ENCODE measurements at regions not wholly inside any gene's neighbourhood (a gene's known extent, or its start where the extent isn't known, plus 50 kb on each side); places are given as distances from the start of the nearest gene placed in this dataset.

- TF ChIP-seq, protein P1, sequence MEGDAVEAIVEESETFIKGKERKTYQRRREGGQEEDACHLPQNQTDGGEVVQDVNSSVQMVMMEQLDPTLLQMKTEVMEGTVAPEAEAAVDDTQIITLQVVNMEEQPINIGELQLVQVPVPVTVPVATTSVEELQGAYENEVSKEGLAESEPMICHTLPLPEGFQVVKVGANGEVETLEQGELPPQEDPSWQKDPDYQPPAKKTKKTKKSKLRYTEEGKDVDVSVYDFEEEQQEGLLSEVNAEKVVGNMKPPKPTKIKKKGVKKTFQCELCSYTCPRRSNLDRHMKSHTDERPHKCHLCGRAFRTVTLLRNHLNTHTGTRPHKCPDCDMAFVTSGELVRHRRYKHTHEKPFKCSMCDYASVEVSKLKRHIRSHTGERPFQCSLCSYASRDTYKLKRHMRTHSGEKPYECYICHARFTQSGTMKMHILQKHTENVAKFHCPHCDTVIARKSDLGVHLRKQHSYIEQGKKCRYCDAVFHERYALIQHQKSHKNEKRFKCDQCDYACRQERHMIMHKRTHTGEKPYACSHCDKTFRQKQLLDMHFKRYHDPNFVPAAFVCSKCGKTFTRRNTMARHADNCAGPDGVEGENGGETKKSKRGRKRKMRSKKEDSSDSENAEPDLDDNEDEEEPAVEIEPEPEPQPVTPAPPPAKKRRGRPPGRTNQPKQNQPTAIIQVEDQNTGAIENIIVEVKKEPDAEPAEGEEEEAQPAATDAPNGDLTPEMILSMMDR (IDR thresholded peaks at IDR 0.05), result no peak
- no peak for TF ChIP-seq POLR2A (IDR thresholded peaks at IDR 0.05)
- Histone ChIP-seq H3K27me3 (no peaks in the 10 kb centered on the region), H3K4me1 (peaks cover 0 to 11% of the 10 kb centered on the region in 2 donors), H3K27ac (no peak overlapping the region), H3K36me3 (no peaks in the 10 kb centered on the region), H3K9me3 (no peaks in the 10 kb centered on the region), H3K4me3 (replicated peaks in 1 of 3) (no peak overlapping the region)
- DNase-seq, result no peak
- intact Hi-C loops (cut with DNase I), result no loop called here
Measured at GRCh38 chr5:73272351-73272750, 99.4 kb downstream of the TMEM174 start.

DNA sequence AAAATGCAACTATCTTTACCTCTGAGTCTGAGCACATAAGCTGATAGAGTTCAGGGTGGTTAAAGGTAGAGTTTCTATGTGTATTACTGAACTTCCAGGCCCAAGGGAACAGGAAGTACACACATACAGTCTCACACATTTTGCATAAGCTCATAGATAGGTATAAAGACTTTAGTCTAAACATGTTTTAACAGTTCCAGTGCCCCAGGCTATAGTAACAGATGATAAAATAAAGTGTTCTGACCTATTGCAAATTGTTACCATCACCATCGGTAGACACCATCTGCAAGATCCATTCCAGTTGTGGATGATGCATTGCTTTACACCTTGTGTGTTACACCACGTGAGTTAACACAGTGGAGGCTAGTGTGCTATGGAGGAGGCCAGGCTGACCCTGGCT lies 95.8 kb downstream of the TMEM174 start:
- Histone ChIP-seq H3K27ac (no peak overlapping the region), H3K27me3 (no peaks in the 10 kb centered on the region), H3K4me1 (peaks cover 0 to 7% of the 10 kb centered on the region in 2 donors), H3K4me3 (replicated peaks in 1 of 3) (no peak overlapping the region), H3K9me3 (no peaks in the 10 kb centered on the region), H3K36me3 (no peaks in the 10 kb centered on the region)
- TF ChIP-seq POLR2A (IDR thresholded peaks at IDR 0.05), result no peak
- no peak for DNase-seq
- WGBS, 2 donors, result 93 to 100% methylated on average over 2 of the region's 2 CpGs
- intact Hi-C loops (cut with DNase I), result no loop called here

- no peak for DNase-seq
- no peak for TF ChIP-seq POLR2A (IDR thresholded peaks at IDR 0.05)
- TF ChIP-seq, protein P1 (IDR thresholded peaks at IDR 0.05), result no peak
Measured at GRCh38 chr5:73267766-73268435, 94.9 kb downstream of the TMEM174 start.

DNA sequence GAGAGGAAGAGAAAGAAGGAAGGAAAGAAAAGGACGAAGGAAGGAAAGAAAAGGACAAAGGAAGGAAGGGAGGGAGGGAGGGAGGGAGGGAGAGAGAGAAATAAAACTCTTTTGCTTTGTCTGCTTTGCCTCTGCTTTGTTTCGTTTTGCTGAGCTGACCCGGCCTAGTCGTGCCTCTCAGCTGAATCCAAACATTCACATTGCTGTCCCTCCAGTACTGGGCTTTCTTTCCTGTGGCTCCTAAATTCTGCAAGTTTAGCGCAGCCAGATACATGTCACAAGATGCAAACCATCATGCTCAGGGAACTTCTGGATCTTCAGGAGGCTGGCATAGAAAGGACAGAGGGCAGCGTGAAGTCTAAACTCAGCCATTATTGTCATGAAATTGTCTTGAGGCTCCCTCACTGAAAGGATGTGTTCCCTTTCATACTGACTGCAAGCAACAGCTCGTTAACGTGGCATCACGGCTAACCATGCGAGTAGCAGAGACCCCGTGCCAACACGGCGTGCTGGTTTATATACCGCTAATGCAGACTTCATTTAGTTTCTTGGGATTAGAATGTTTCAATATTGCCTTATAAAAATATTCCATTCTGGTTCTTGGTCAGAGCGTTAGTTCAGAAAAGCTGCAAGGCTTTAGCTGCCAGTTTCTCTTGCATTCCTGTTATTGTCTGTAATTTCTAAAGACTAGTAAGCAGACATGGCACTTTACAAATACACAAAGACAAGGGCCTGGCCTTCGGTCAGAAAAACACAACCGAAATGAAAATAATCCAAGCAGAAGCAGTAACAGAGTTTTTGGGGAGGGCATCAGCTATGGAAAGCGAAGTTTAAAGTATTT lies 94.2 kb downstream of the TMEM174 start:
- no peak overlapping the region for H3K4me3 ChIP-seq (replicated peaks in 1 of 3)
- WGBS, 2 donors, result 64 to 76% methylated on average over 18 of the region's 18 CpGs
- intact Hi-C loops (cut with DNase I), result no loop called here

More at GRCh38 chr5:73267766-73268435, 94.9 kb downstream of the TMEM174 start:
- Histone ChIP-seq H3K27me3 (no peaks in the 10 kb centered on the region), H3K9me3 (no peaks in the 10 kb centered on the region), H3K27ac (no peak overlapping the region), H3K36me3 (no peaks in the 10 kb centered on the region), H3K4me3 (replicated peaks in 1 of 3) (no peak overlapping the region), H3K4me1 (no peaks in the 10 kb centered on the region)
- WGBS, 2 donors, result 88% methylated on average over 8 of the region's 8 CpGs
- intact Hi-C loops (cut with DNase I), result no loop called here

DNA sequence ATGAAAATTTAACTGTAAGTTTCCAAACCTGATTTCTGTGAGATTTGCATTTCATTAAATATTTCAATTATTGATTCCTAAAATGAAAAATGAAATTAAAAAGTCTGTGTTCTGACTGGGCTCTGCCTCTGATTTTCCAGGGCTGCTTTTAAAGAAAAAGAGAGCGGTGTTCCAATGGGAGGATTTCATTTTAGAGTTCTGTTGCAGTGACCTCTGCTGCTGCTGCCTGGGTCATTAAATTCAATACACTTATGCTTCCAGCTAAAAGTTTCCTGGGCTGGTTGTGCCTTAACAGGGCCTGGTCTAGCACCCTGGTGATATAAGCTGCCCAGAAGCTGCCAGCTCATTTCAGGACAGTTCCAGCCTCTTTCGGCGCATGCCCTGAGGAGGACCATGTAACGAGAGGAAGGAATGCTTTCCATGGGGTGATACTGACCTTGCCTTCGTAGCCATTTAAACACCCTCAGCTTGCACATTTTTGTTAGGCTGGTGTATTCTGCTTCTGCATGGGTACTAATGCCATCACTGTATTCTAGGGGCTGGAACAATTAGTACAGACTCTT lies 93.3 kb downstream of the TMEM174 start:
- Histone ChIP-seq H3K36me3 (no peaks in the 10 kb centered on the region), H3K9me3 (no peaks in the 10 kb centered on the region), H3K4me3 (replicated peaks in 1 of 3) (no peak overlapping the region), H3K27ac (no peak overlapping the region), H3K4me1 (no peaks in the 10 kb centered on the region), H3K27me3 (no peaks in the 10 kb centered on the region)
- intact Hi-C loops (cut with DNase I), result no loop called here
- no peak for TF ChIP-seq POLR2A (IDR thresholded peaks at IDR 0.05)
- TF ChIP-seq, protein P1 (IDR thresholded peaks at IDR 0.05), result no peak
- WGBS, 2 donors, result 95 to 97% methylated on average over 5 of the region's 5 CpGs
- DNase-seq, result no peak

More for the DNA sequence above, 94.2 kb downstream of the TMEM174 start:
- Histone ChIP-seq H3K4me1 (no peaks in the 10 kb centered on the region), H3K27me3 (no peaks in the 10 kb centered on the region), H3K9me3 (no peaks in the 10 kb centered on the region), H3K27ac (no peak overlapping the region), H3K36me3 (no peaks in the 10 kb centered on the region)
- DNase-seq, result no peak
- TF ChIP-seq, protein P1 (IDR thresholded peaks at IDR 0.05), result no peak
- no peak for TF ChIP-seq POLR2A (IDR thresholded peaks at IDR 0.05)
